GM23338 (cell line): ENCODE measurements at regions not wholly inside any gene's neighbourhood (a gene's known extent, or its start where the extent isn't known, plus 50 kb on each side); places are given as distances from the start of the nearest gene placed in this dataset.

Experiments
- ATAC-seq: fragments of 200-7000 bp; cut with Tn5 transposase; 3 replicates; pipeline ENCODE4 v1.9.1; 2020
- DNase-seq: peaks from one replicate; pipeline ENCODE4 v3.0.0-alpha.2; 2015; ENCODE audit warnings: low spot score
- H2AFZ ChIP-seq: fragments of 200-600 bp; sonication (generic); 2 replicates; pipeline ENCODE4 v1.8.0; 2016; ENCODE audit warnings: antibody characterized with exemption, mild to moderate bottlenecking, moderate library complexity
- H3F3A ChIP-seq: fragments of 200-600 bp; sonication (generic); replicated peaks from 2 replicates; pipeline ENCODE4 v1.8.0; 2017; ENCODE audit warnings: antibody characterized with exemption, mixed run types, low read depth
- H3K27ac ChIP-seq: fragments of 200-600 bp; sonication (generic); 2 replicates; pipeline ENCODE4 v1.6.1; 2016; ENCODE audit warnings: low read depth
- H3K27me3 ChIP-seq: fragments of 200-600 bp; sonication (generic); 2 replicates; pipeline ENCODE4 v1.8.0; 2016; ENCODE audit warnings: mild to moderate bottlenecking, mixed run types, moderate library complexity; ENCODE audit not compliant: insufficient read depth
- H3K36me3 ChIP-seq: fragments of 200-600 bp; sonication (generic); 2 replicates; pipeline ENCODE4 v1.8.0; 2016; ENCODE audit warnings: mild to moderate bottlenecking; ENCODE audit not compliant: insufficient read depth
- H3K4me1 ChIP-seq: fragments of 200-600 bp; sonication (generic); 2 replicates; pipeline ENCODE4 v1.8.0; 2016; ENCODE audit warnings: mild to moderate bottlenecking, moderate library complexity; ENCODE audit not compliant: insufficient read depth
- H3K4me2 ChIP-seq: fragments of 200-600 bp; sonication (generic); 2 replicates; pipeline ENCODE4 v1.7.1; 2017; ENCODE audit warnings: mixed run types
- H3K4me3 ChIP-seq: fragments of 200-600 bp; sonication (generic); 2 replicates; pipeline ENCODE4 v1.6.1; 2016; ENCODE audit warnings: mixed run types
- H3K79me2 ChIP-seq: fragments of 200-600 bp; sonication (generic); replicated peaks from 2 replicates; pipeline ENCODE4 v1.8.0; 2017; ENCODE audit warnings: mild to moderate bottlenecking; ENCODE audit not compliant: insufficient read depth
- H3K9me2 ChIP-seq: fragments of 200-600 bp; sonication (generic); 2 replicates; pipeline ENCODE4 v1.8.0; 2017; ENCODE audit not compliant: insufficient read depth
- H4K20me1 ChIP-seq: fragments of 200-600 bp; sonication (generic); replicated peaks from 2 replicates; pipeline ENCODE4 v1.8.0; 2017; ENCODE audit warnings: mild to moderate bottlenecking; ENCODE audit not compliant: insufficient read depth
- H3K27ac Mint-ChIP-seq: 2 replicates; pipeline ENCODE4 v1.8.0; 2020; ENCODE audit warnings: inconsistent platforms, mild to moderate bottlenecking, moderate library complexity, mixed read lengths
- H3K27me3 Mint-ChIP-seq: 3 replicates; pipeline ENCODE4 v1.8.0; 2022; ENCODE audit warnings: low read depth, mild to moderate bottlenecking, moderate library complexity, mixed read lengths, inconsistent platforms; ENCODE audit not compliant: insufficient read depth, poor library complexity
- H3K36me3 Mint-ChIP-seq: 3 replicates; pipeline ENCODE4 v1.8.0; 2021; ENCODE audit warnings: low read depth, mild to moderate bottlenecking, inconsistent platforms, moderate library complexity, mixed read lengths
- H3K4me1 Mint-ChIP-seq: 3 replicates; pipeline ENCODE4 v1.8.0; 2020; ENCODE audit warnings: mild to moderate bottlenecking, inconsistent platforms, mixed read lengths
- H3K4me3 Mint-ChIP-seq: 3 replicates; pipeline ENCODE4 v1.8.0; 2021; ENCODE audit warnings: moderate library complexity, mild to moderate bottlenecking, inconsistent platforms, mixed read lengths
- H3K9me3 Mint-ChIP-seq: 3 replicates; pipeline ENCODE4 v1.8.0; 2020; ENCODE audit warnings: moderate library complexity, mild to moderate bottlenecking, inconsistent platforms, mixed read lengths
- EZH2phosphoT487 ChIP-seq: fragments of 200-600 bp; sonication (generic); IDR thresholded peaks from one replicate; pipeline ENCODE4 v1.8.1; 2018; ENCODE audit warnings: antibody characterized with exemption; ENCODE audit not compliant: unreplicated experiment
- NANOG ChIP-seq: IDR thresholded peaks from 2 replicates; pipeline ENCODE4 v1.6.1; 2016; ENCODE audit warnings: antibody characterized with exemption, borderline replicate concordance
- REST ChIP-seq: IDR thresholded peaks from one replicate; pipeline ENCODE4 v1.6.1; 2018; ENCODE audit warnings: antibody characterized with exemption; ENCODE audit not compliant: unreplicated experiment
- ZNF331 ChIP-seq: fragments of 250-450 bp; sonication (Bioruptor Pico); IDR thresholded peaks from 2 replicates; pipeline ENCODE4 v1.5.0; 2020; ENCODE audit warnings: low read depth, mild to moderate bottlenecking, moderate library complexity
- TF ChIP-seq, protein P1 (sequence below): fragments of 250-450 bp; sonication (Bioruptor Pico); IDR thresholded peaks from 2 replicates; pipeline ENCODE4 v1.5.0; 2020; ENCODE audit warnings: mild to moderate bottlenecking, moderate library complexity

DNA sequence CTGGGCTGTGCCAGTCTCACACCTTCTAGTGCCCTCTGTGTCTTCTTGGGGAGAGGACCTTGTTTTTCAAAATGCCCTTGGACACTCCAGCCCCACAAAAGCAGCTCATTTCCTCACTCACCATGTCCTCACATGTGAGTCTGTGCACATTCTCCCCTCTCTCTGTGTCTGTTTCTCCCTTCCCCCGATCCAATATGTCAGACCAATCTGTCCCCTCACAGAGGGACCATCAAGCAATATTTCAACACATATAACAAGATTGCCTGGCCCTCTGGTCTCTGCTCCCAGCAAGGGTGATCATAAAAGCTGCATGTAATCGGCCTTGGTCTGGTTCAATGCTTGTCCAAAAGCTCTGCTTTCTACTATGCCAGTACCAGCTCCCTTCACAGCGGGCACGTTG is 261.2 kb downstream of the MATN1 start (continued):
- TF ChIP-seq REST (no peak), EZH2phosphoT487 (no peak)

GRCh38 chr1:30461640-30462039 is 261.7 kb downstream of the MATN1 start:
- ATAC-seq (no peak), DNase-seq (no peak)
- H3K9me3 Mint-ChIP-seq, result peaks cover 63% of the 10 kb centered on the region
- H3K27me3 ChIP-seq, result no peaks in the 10 kb centered on the region
- H3K36me3 ChIP-seq, result no peaks in the 10 kb centered on the region
- H3K4me3 Mint-ChIP-seq, result no peak overlapping the region
- 0 out of 2 replicates have a peak, but pooled peaks cover 10% of the 10 kb centered on the region for H3K9me2 ChIP-seq
- H3K4me2 ChIP-seq, result no peak overlapping the region
- no peak overlapping the region for H3K27ac Mint-ChIP-seq
- no peak overlapping the region for H3K4me3 ChIP-seq
- H4K20me1 ChIP-seq, result no peaks in the 10 kb centered on the region
- peaks cover 14% of the 10 kb centered on the region; the same call in 2 of the 3 replicates for H3K36me3 Mint-ChIP-seq
- no peaks in the 10 kb centered on the region for H3K4me1 ChIP-seq
- H3F3A ChIP-seq, result no peaks in the 10 kb centered on the region
- H3K27me3 Mint-ChIP-seq, result peaks cover 2% of the 10 kb centered on the region
- H2AFZ ChIP-seq, result no peak overlapping the region
- H3K27ac ChIP-seq, result no peak overlapping the region
- TF ChIP-seq, protein P1, sequence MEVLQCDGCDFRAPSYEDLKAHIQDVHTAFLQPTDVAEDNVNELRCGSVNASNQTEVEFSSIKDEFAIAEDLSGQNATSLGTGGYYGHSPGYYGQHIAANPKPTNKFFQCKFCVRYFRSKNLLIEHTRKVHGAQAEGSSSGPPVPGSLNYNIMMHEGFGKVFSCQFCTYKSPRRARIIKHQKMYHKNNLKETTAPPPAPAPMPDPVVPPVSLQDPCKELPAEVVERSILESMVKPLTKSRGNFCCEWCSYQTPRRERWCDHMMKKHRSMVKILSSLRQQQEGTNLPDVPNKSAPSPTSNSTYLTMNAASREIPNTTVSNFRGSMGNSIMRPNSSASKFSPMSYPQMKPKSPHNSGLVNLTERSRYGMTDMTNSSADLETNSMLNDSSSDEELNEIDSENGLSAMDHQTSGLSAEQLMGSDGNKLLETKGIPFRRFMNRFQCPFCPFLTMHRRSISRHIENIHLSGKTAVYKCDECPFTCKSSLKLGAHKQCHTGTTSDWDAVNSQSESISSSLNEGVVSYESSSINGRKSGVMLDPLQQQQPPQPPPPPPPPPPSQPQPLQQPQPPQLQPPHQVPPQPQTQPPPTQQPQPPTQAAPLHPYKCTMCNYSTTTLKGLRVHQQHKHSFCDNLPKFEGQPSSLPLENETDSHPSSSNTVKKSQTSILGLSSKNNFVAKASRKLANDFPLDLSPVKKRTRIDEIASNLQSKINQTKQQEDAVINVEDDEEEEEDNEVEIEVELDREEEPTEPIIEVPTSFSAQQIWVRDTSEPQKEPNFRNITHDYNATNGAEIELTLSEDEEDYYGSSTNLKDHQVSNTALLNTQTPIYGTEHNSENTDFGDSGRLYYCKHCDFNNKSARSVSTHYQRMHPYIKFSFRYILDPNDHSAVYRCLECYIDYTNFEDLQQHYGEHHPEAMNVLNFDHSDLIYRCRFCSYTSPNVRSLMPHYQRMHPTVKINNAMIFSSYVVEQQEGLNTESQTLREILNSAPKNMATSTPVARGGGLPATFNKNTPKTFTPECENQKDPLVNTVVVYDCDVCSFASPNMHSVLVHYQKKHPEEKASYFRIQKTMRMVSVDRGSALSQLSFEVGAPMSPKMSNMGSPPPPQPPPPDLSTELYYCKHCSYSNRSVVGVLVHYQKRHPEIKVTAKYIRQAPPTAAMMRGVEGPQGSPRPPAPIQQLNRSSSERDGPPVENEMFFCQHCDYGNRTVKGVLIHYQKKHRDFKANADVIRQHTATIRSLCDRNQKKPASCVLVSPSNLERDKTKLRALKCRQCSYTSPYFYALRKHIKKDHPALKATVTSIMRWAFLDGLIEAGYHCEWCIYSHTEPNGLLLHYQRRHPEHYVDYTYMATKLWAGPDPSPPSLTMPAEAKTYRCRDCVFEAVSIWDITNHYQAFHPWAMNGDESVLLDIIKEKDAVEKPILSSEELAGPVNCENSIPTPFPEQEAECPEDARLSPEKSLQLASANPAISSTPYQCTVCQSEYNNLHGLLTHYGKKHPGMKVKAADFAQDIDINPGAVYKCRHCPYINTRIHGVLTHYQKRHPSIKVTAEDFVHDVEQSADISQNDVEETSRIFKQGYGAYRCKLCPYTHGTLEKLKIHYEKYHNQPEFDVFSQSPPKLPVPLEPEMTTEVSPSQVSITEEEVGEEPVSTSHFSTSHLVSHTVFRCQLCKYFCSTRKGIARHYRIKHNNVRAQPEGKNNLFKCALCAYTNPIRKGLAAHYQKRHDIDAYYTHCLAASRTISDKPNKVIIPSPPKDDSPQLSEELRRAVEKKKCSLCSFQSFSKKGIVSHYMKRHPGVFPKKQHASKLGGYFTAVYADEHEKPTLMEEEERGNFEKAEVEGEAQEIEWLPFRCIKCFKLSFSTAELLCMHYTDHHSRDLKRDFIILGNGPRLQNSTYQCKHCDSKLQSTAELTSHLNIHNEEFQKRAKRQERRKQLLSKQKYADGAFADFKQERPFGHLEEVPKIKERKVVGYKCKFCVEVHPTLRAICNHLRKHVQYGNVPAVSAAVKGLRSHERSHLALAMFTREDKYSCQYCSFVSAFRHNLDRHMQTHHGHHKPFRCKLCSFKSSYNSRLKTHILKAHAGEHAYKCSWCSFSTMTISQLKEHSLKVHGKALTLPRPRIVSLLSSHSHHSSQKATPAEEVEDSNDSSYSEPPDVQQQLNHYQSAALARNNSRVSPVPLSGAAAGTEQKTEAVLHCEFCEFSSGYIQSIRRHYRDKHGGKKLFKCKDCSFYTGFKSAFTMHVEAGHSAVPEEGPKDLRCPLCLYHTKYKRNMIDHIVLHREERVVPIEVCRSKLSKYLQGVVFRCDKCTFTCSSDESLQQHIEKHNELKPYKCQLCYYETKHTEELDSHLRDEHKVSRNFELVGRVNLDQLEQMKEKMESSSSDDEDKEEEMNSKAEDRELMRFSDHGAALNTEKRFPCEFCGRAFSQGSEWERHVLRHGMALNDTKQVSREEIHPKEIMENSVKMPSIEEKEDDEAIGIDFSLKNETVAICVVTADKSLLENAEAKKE (CRISPR knock-in tag), result no peak
- TF ChIP-seq ZNF331 (CRISPR knock-in tag) (no peak), NANOG (no peak)
- no peaks in the 10 kb centered on the region for H3K79me2 ChIP-seq
- no peaks in the 10 kb centered on the region for H3K4me1 Mint-ChIP-seq
